KOPT-K1 (cell line): ENCODE measurements at regions not wholly inside any gene's neighbourhood (a gene's known extent, or its start where the extent isn't known, plus 50 kb on each side); places are given as distances from the start of the nearest gene placed in this dataset.

Experiments
- H3K27ac ChIP-seq: fragments of 200-600 bp; sonication (generic); 2 replicates; pipeline ENCODE4 v1.5.1; 2016; ENCODE audit warnings: antibody characterized with exemption, mild to moderate bottlenecking, low read depth, low read length; ENCODE audit not compliant: poor library complexity, severe bottlenecking
- H3K36me3 ChIP-seq: fragments of 200-600 bp; sonication (generic); 2 replicates; pipeline ENCODE4 v1.5.1; 2017; ENCODE audit warnings: antibody characterized with exemption, mild to moderate bottlenecking, low read length, moderate library complexity; ENCODE audit not compliant: insufficient read depth
- H3K9me3 ChIP-seq: fragments of 200-600 bp; sonication (generic); 2 replicates; pipeline ENCODE4 v1.5.1; 2017; ENCODE audit warnings: antibody characterized with exemption, low read length, mild to moderate bottlenecking; ENCODE audit not compliant: insufficient read depth, poor library complexity, severe bottlenecking

DNA sequence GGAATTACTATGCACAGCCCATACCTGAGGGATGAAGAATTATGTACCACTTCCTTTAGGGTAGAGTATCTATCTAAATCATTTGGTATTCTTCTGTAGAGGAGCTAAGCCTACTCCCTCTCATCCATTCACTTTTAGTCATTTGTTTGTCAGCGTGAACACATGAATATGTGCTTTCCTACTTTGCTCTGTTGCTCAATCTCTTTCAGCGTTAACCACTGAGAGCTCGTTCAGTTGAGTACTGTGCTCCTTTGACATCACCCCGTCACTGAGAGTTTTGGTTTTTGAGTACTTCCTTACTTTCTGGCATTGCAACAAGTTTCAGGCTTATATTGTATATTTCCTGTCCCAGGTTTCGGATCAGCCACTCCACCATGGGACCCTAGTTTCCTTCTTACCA, 700.6 kb downstream of the NLGN4X start:
- Histone ChIP-seq H3K9me3 (no peaks in the 10 kb centered on the region), H3K27ac (no peak overlapping the region), H3K36me3 (no peaks in the 10 kb centered on the region)

DNA sequence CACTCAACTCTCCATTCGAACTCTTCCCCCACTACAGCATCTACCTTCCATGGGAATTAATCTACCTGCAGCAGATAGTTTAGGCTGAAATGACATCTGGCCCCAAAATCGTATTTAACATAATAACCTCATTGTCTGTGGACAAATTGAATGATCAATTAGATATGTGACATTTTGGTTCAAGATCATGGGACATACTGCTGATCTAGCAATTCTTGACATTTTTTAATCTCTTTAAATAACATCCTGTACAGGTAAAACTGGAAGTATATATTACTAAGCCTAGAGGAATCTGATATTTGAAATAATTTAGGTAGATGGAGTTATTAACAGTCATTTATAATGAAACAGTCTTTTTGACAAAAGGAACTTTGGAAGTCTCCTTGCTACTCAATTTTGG, 702.5 kb downstream of the NLGN4X start:
- no peaks in the 10 kb centered on the region for H3K36me3 ChIP-seq
- no peaks in the 10 kb centered on the region for H3K9me3 ChIP-seq
- H3K27ac ChIP-seq = no peak overlapping the region

DNA sequence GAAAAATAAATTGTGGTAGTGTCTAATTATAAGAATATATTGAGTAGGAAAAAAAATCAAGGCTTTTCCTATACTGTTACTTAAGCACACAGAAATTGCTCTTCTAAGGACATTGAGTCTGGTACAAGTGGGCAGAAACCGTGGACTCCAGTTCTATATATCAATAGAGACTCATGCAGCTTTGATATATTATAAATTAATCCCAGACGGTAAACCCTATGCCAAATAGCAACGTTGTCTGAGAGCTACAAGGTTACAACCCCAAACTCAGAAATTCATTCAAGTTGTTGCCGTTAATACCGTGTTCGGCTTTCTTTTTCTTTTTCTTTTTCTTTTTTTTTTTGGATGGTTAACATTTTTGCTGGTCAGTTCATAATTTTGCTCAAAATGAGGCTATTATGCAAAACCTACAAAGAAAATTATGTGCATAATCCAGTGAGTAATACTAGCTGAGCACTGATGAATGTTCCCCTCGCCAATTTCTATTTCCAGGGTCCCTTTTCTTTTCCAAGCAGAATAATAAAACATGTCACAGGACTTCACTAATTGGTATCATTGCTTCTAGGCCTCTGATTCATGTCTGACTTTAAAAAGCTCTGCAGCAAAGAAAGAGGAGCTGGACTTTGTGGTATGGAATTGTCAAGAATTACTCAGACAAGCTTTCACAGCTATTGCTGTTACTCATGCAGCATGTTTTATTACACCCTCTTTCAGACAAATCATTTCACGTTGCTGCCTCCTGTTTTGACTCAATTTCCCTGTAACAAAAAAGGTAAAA, 737.7 kb downstream of the NLGN4X start:
- no peaks in the 10 kb centered on the region for H3K9me3 ChIP-seq
- no peak overlapping the region for H3K27ac ChIP-seq
- no peaks in the 10 kb centered on the region for H3K36me3 ChIP-seq

DNA sequence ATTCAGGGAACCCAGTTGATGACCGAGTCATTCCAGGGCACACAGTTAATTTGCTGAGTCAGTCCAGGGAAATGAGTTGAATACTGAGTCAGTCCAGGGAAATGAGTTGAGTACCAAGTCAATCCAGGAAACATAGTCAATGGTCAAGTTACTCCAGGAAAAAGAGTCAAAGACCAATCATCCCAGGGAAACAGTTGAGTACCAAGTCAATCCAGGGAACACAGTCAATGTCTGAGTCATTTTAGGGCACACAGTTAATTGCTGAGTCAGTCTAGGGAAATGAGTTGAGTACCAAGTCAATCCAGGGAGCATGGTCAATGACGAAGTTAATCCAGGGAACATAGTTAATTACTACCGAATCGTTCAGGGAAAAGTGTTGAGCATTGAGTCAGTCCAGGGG, 754.4 kb downstream of the NLGN4X start:
- Histone ChIP-seq H3K9me3 (no peaks in the 10 kb centered on the region), H3K27ac (no peak overlapping the region), H3K36me3 (no peaks in the 10 kb centered on the region)

DNA sequence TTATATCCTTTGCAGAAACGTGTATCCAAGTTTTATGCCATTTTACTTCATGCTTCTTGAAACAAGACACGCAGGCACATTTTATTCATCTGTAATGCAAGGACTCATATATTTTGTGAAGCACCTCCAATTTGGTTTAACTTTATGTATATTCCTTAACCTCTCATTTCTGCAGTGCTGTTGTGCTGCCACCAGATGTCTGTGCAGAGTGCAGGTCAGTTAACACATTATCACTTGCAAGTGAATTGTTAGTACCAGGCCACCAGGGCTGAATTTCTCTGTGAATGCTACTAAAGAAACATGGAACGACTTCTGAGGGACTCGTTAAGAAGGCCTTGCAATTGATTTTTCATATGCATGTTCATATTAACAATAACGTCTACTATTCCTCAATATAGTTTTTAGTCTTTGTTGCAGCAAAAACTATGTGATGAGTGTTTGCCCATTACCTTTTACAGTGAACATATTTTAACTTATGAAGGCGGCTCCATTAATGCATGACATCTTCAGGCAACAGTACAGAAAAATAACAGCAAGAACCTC, 770.3 kb downstream of the NLGN4X start:
- H3K36me3 ChIP-seq = no peaks in the 10 kb centered on the region
- no peak overlapping the region for H3K27ac ChIP-seq
- H3K9me3 ChIP-seq = no peaks in the 10 kb centered on the region

DNA sequence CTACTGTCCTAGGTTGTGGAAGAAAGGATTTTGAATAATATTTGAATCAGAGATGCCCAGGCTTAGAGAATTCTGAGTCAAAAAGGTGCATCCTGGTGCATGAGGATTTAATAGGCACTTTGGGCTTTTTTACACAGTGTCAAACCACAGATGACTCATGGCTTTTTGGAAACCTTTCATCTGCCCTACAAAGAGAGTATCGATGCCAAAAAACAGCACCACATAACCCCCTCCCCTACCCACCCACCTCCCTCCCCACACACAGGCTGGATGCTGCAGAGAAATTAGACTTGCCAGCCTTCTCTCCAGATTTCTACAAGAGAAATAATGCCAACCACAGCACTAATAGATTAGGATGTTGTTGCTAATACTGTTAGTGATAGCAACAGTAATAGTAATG, 779.3 kb downstream of the NLGN4X start:
- Histone ChIP-seq H3K27ac (no peak overlapping the region), H3K9me3 (no peaks in the 10 kb centered on the region), H3K36me3 (no peaks in the 10 kb centered on the region)

DNA sequence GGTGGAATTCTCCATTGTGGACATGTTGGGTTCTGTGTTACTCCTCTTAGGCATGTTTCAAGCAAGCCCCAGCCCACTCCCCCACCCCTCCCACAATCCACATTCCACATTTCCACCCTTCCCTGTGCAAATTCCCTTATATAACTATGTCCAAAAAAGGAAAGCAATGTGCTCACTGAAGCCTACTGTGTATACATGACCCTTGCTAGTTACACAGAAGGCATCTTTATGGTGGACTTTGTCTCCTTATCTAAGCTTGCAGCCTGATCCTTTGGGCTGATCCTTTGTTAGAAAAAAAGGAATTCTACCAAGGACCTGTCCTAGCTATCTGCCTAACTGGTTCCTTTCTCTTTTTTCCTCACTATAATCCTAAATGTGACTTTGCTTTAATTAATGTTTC, 796.8 kb downstream of the NLGN4X start:
- no peak overlapping the region for H3K27ac ChIP-seq
- no peaks in the 10 kb centered on the region for H3K36me3 ChIP-seq
- no peaks in the 10 kb centered on the region for H3K9me3 ChIP-seq

DNA sequence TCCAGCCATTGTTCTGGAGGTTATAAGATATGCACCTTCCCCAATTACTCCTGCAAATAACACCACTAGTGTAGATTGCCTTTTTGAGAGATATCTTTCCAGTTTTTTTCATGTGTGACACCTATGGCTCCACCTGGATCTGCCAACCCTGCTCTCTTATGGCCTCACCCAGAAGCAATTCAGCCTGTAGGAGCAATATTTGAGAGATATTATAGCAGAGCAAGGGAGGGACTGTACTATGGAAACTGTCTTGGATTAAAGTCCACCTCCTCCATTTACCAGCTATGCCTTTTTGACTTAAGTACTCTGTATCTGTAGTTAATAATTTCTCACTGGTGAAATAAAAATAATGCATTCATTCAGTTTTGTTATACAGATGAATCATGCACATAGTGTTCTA, 803.5 kb downstream of the NLGN4X start:
- H3K27ac ChIP-seq = no peak overlapping the region
- H3K36me3 ChIP-seq = no peaks in the 10 kb centered on the region
- H3K9me3 ChIP-seq = no peaks in the 10 kb centered on the region

DNA sequence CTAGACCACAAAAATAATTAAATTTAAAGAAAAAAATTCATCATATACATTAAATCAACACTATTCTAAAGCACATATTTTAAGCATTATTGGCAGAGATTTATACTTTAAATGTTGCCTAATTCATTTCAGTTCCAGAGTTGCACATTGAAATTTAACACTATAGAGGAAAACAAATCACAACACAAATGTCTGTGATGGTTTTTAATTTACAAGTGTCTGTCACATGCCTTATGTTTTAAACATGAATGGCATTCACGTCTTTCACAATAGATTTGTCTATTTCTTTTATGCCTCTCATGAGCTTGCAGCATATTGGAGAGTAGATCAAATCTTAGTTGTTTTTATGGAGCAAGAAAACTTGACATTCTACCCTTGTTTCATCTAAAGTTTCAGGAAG, 811.3 kb downstream of the NLGN4X start:
- H3K36me3 ChIP-seq = no peaks in the 10 kb centered on the region
- no peak overlapping the region for H3K27ac ChIP-seq
- H3K9me3 ChIP-seq = no peaks in the 10 kb centered on the region

DNA sequence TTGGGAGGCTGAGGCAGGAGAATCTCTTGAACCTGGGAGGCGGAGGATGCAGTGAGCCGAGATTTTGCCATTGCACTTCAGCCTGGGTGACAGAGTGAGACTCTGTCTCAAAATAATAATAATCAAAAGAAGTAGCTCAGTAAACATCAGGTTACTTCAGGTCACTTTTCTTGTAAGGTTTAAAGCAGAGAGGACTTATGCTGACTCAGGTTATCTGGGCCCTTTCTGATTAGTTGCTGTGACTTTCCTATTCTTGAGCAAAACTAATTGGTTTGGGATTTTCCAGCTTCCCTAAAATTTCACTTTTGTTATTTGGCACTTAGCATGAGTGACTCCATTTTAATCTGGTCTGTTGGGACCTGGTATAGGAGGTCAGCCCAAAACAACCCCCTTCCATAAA, 812.9 kb downstream of the NLGN4X start:
- Histone ChIP-seq H3K27ac (no peak overlapping the region), H3K36me3 (no peaks in the 10 kb centered on the region), H3K9me3 (no peaks in the 10 kb centered on the region)

DNA sequence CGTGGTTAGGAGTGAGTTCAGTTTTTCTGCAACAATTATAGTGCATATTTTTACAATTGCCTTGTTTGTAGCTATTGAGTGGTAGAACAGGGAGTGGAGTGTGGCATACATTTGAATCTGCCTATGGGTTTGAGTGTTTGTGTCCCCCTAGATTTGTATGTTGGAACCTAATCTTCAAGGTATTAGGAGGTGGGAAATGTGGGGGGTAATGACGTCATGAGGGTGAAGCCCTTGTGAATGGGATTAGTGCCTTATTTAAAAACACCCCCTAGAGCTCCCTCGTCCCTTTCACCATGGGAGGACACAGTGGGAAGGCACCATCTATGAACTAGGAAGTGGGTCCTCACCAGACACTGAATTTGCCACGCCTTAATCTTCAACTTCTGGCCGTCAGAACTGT, 819.6 kb downstream of the NLGN4X start:
- no peaks in the 10 kb centered on the region for H3K36me3 ChIP-seq

DNA sequence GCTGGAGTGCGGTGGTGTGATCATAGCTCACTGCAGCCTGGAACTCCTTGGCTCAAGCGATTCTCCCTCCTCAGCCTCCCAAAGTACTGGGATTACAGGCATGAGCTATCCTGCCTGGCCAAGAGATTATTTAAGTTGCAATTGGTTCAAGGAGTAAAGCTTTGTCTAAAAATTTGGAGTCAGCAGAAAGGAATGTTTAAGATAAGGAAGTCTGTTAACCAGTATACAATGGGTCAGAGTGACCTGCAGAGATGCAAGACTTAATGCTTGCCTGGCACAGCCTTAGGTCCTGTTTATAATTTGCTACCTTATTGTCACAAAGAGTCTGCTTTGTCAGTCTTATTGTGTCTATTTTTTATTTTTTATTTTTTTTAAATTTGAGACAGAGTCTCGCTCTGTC, 826.2 kb downstream of the NLGN4X start:
- Histone ChIP-seq H3K36me3 (no peaks in the 10 kb centered on the region), H3K27ac (no peak overlapping the region), H3K9me3 (no peaks in the 10 kb centered on the region)

More for the DNA sequence above, 819.6 kb downstream of the NLGN4X start:
- H3K9me3 ChIP-seq = no peaks in the 10 kb centered on the region
- H3K27ac ChIP-seq = no peak overlapping the region

DNA sequence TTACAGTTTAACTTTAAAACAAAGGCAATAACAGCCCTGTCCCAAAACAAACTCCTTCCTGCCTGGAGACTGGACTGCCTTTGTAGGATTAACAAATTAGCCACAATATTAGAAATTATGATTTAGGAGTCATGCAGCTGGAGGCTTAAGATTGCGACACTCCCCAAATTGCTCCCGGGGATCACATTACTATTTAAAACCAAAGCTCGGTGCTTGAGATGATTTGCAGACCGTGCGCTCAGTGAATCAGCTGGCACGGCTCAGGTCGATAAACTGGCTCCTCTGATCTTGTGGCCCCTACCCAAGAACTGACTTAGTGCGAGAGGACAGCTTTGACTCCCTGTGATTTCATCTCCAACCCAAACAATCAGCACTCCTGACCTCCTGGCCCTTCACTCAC, 829.3 kb downstream of the NLGN4X start:
- Histone ChIP-seq H3K27ac (no peak overlapping the region), H3K36me3 (no peaks in the 10 kb centered on the region), H3K9me3 (no peaks in the 10 kb centered on the region)

DNA sequence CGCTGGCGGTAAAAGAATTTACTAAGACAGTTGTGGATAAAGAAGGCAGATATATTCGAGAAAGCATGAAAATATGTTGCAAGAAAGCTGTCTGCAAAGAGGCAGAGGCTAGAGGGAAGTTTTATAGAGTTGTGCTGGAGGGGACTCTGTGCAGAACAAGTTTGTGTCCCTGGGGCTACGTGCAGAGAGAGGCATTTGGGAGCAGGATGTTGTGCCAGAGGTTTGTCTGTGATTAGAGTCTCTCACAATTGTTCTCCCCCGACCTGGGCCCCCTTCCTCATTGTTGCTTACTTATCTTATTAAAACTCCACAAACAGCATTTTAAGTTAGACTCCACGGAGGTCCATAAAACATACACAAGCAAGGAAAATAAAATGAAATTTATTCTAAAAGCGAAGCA, 831.3 kb downstream of the NLGN4X start:
- Histone ChIP-seq H3K9me3 (no peaks in the 10 kb centered on the region), H3K27ac (no peak overlapping the region), H3K36me3 (no peaks in the 10 kb centered on the region)

DNA sequence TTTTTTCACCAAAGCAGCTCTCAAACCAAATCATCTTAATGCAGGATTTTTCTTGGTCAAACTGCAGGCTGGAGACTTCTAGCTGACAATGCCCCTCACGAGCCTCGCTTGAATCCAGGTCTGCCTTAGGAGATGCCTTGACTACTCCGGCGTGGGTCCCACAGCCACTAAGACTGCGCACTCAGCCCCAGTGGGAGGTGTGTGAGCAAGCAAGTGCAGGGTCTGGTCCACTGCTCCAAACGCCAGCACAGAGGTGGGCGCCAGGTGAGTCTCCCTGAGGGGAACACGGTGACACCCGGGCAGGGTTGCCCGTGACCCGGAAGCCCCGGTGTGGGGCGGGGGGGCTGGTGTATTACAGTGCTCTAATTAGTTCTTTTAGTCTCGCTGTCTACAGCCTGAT, 838.3 kb downstream of the NLGN4X start:
- Histone ChIP-seq H3K36me3 (no peaks in the 10 kb centered on the region), H3K27ac (no peak overlapping the region), H3K9me3 (no peaks in the 10 kb centered on the region)

DNA sequence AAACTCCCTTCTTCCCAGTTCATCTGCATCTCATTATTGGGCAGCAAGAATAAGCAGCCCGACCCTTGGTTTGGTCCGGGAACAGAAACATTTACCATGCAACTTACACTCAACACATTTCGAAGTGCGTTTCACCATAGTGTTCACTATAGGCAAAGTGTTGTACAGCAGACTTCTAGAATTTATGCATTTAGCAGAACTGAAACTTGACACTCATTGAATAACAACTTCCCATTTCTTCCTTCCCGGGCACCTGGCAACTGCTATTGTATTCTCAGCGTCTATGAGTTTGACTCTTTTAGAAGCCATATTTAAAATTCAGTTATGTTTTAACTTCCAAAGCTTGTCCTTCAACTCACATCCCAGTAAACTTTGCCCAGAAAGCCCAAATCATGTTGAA, 840.6 kb downstream of the NLGN4X start:
- Histone ChIP-seq H3K9me3 (no peaks in the 10 kb centered on the region), H3K27ac (no peak overlapping the region), H3K36me3 (no peaks in the 10 kb centered on the region)
